MM.1S (cell line): ENCODE measurements at regions not wholly inside any gene's neighbourhood (a gene's known extent, or its start where the extent isn't known, plus 50 kb on each side); places are given as distances from the start of the nearest gene placed in this dataset.

ENCODE experiments used
- DNase-seq: peaks from one replicate; pipeline ENCODE4 v3.0.0-alpha.2; 2015
- H2AFZ ChIP-seq: fragments of 300-600 bp; sonication (generic); 2 replicates; pipeline ENCODE4 v1.6.0; 2016; ENCODE audit warnings: antibody characterized with exemption, low read length
- H3F3A ChIP-seq: fragments of 300-600 bp; sonication (generic); 2 replicates; pipeline ENCODE4 v1.6.1; 2016; ENCODE audit warnings: mild to moderate bottlenecking, antibody characterized with exemption, low read length, moderate library complexity, mixed read lengths; ENCODE audit not compliant: insufficient read depth
- H3K27ac ChIP-seq: fragments of 300-600 bp; sonication (generic); 2 replicates; pipeline ENCODE4 v1.5.1; 2016; ENCODE audit warnings: mild to moderate bottlenecking, low read length
- H3K27me3 ChIP-seq: fragments of 300-600 bp; sonication (generic); replicated peaks from 2 replicates; pipeline ENCODE4 v1.6.0; 2016; ENCODE audit warnings: low read length; ENCODE audit not compliant: insufficient read depth
- H3K36me3 ChIP-seq: fragments of 300-600 bp; sonication (generic); replicated peaks from 2 replicates; pipeline ENCODE4 v1.6.1; 2016; ENCODE audit warnings: mild to moderate bottlenecking, low read length, mixed read lengths; ENCODE audit not compliant: insufficient read depth
- H3K4me1 ChIP-seq: fragments of 300-600 bp; sonication (generic); 2 replicates; pipeline ENCODE4 v1.6.1; 2016; ENCODE audit warnings: low read length, mixed read lengths
- H3K4me2 ChIP-seq: fragments of 300-600 bp; sonication (generic); 2 replicates; pipeline ENCODE4 v1.6.0; 2016; ENCODE audit warnings: low read depth, low read length
- H3K4me3 ChIP-seq: fragments of 300-600 bp; sonication (generic); 2 replicates; pipeline ENCODE4 v1.5.1; 2016; ENCODE audit warnings: low read length, mixed read lengths
- H3K79me2 ChIP-seq: fragments of 300-600 bp; sonication (generic); 2 replicates; pipeline ENCODE4 v1.6.1; 2016; ENCODE audit warnings: mixed run types, low read length, mixed read lengths
- H3K9ac ChIP-seq: fragments of 300-600 bp; sonication (generic); 2 replicates; pipeline ENCODE4 v1.6.1; 2016; ENCODE audit warnings: low read length, mixed read lengths
- H3K9me2 ChIP-seq: fragments of 300-600 bp; sonication (generic); replicated peaks from 2 replicates; pipeline ENCODE4 v1.6.1; 2016; ENCODE audit warnings: mild to moderate bottlenecking, low read length, mixed read lengths; ENCODE audit not compliant: insufficient read depth
- H3K9me3 ChIP-seq: fragments of 300-600 bp; sonication (generic); replicated peaks from 2 replicates; pipeline ENCODE4 v1.6.1; 2016; ENCODE audit warnings: mild to moderate bottlenecking, low read length, mixed read lengths; ENCODE audit not compliant: insufficient read depth
- H4K20me1 ChIP-seq: fragments of 300-600 bp; sonication (generic); 2 replicates; pipeline ENCODE4 v1.6.1; 2016; ENCODE audit warnings: mild to moderate bottlenecking, low read length, moderate library complexity, mixed read lengths; ENCODE audit not compliant: insufficient read depth
- EZH2 ChIP-seq: fragments of 300-600 bp; sonication (generic); optimal IDR thresholded peaks from 2 replicates; pipeline ENCODE3; 2017; ENCODE audit warnings: low read depth, mild to moderate bottlenecking, antibody characterized with exemption, low read length, mixed read lengths
- EZH2phosphoT487 ChIP-seq: fragments of 300-600 bp; sonication (generic); IDR thresholded peaks from 2 replicates; pipeline ENCODE4 v1.6.1; 2018; ENCODE audit warnings: antibody characterized with exemption, low read length
- TF ChIP-seq, protein P1 (sequence below): fragments of 300-600 bp; sonication (generic); IDR thresholded peaks from 2 replicates; pipeline ENCODE4 v1.5.1; 2016; ENCODE audit warnings: antibody characterized with exemption, low read length, mixed read lengths

- Histone ChIP-seq H3K9me2 (no peaks in the 10 kb centered on the region), H3K27me3 (no peaks in the 10 kb centered on the region), H3K4me1 (no peaks in the 10 kb centered on the region), H3K4me2 (no peak overlapping the region), H3K79me2 (no peaks in the 10 kb centered on the region), H3K9me3 (no peaks in the 10 kb centered on the region), H3K27ac (no peak overlapping the region), H3K9ac (no peak overlapping the region), H2AFZ (no peak overlapping the region), H3K36me3 (no peaks in the 10 kb centered on the region), H4K20me1 (no peaks in the 10 kb centered on the region), H3F3A (no peaks in the 10 kb centered on the region), H3K4me3 (no peak overlapping the region)
- DNase-seq = no peak
- TF ChIP-seq EZH2 (no peak), EZH2phosphoT487 (no peak)
- TF ChIP-seq, protein P1, sequence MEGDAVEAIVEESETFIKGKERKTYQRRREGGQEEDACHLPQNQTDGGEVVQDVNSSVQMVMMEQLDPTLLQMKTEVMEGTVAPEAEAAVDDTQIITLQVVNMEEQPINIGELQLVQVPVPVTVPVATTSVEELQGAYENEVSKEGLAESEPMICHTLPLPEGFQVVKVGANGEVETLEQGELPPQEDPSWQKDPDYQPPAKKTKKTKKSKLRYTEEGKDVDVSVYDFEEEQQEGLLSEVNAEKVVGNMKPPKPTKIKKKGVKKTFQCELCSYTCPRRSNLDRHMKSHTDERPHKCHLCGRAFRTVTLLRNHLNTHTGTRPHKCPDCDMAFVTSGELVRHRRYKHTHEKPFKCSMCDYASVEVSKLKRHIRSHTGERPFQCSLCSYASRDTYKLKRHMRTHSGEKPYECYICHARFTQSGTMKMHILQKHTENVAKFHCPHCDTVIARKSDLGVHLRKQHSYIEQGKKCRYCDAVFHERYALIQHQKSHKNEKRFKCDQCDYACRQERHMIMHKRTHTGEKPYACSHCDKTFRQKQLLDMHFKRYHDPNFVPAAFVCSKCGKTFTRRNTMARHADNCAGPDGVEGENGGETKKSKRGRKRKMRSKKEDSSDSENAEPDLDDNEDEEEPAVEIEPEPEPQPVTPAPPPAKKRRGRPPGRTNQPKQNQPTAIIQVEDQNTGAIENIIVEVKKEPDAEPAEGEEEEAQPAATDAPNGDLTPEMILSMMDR = no peak
Observed at GRCh38 chr14:44165936-44166335, 341.1 kb downstream of the FSCB start.

- Histone ChIP-seq H3K9me3 (no peaks in the 10 kb centered on the region), H3K4me2 (no peak overlapping the region), H2AFZ (no peak overlapping the region), H3K27ac (no peak overlapping the region), H3K9ac (no peak overlapping the region), H4K20me1 (no peaks in the 10 kb centered on the region), H3K36me3 (no peaks in the 10 kb centered on the region), H3K9me2 (no peaks in the 10 kb centered on the region), H3F3A (no peaks in the 10 kb centered on the region), H3K27me3 (no peaks in the 10 kb centered on the region), H3K4me3 (no peak overlapping the region), H3K4me1 (no peaks in the 10 kb centered on the region), H3K79me2 (no peaks in the 10 kb centered on the region)
- TF ChIP-seq EZH2 (no peak), EZH2phosphoT487 (no peak)
- TF ChIP-seq, protein P1 = no peak
- no peak for DNase-seq
Observed at GRCh38 chr14:44165286-44165685, 341.8 kb downstream of the FSCB start.

DNA sequence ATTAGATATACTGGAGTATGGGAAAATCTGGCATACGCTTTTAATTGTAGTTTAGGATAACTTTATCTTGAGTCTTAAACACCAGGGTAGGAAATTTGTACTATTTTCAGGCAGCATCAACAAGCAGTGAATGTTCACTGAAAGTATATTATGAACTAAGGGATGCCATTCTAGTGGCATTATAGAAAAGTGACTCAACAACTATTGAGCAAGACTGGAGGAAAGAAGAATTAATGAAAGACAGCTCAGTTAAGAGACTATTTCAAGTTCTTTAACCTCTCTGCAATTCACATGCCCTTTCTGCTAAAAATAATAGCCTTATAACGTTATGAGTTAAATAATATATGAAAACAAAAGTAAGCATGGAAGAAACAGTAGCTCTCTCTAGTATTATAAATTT, 343.1 kb downstream of the FSCB start:
- H3K4me2 ChIP-seq = no peak overlapping the region
- H3K9me3 ChIP-seq = no peaks in the 10 kb centered on the region
- H3K9ac ChIP-seq = no peak overlapping the region
- H3K27me3 ChIP-seq = no peaks in the 10 kb centered on the region
- TF ChIP-seq EZH2 (no peak), EZH2phosphoT487 (no peak)
- TF ChIP-seq, protein P1 = no peak
- DNase-seq = no peak
- H3K9me2 ChIP-seq = no peaks in the 10 kb centered on the region
- no peaks in the 10 kb centered on the region for H3K79me2 ChIP-seq
- no peaks in the 10 kb centered on the region for H3K4me1 ChIP-seq
- no peaks in the 10 kb centered on the region for H3F3A ChIP-seq
- H3K4me3 ChIP-seq = no peak overlapping the region
- no peak overlapping the region for H3K27ac ChIP-seq
- H3K36me3 ChIP-seq = no peaks in the 10 kb centered on the region
- H2AFZ ChIP-seq = no peak overlapping the region
- no peaks in the 10 kb centered on the region for H4K20me1 ChIP-seq
